ENCODE measurements at regions not wholly inside any gene's neighbourhood (a gene's known extent, or its start where the extent isn't known, plus 50 kb on each side); places are given as distances from the start of the nearest gene placed in this dataset.

DNA sequence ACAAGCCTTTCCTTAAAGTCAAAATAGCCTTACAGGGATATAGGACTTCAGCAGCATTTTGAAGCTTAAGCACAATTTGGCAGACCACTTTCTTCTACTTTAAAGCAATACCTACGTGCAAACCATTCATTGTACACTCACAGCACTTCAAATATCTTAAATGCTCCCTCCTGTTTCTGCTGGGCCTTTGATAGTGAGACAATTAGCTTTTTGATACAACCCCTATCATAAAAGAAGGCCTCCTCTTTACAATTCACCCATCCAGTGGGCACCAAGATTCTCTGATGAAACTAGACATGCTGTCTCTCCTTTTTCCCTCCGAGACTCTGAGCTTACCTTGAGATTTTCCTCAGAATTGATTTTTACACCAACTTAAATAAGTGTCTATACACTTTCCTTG lies 157.5 kb upstream of the FAR2 start:
- Histone ChIP-seq H3K27me3 (ENCODE audit: insufficient read depth, poor library complexity, severe bottlenecking) (peaks cover 8% of the 10 kb centered on the region), H3K4me3 (replicated peaks; ENCODE audit: insufficient read depth, low read length) (no peak overlapping the region), H3K27ac (replicated peaks) (no peak overlapping the region)
- DNase-seq (ENCODE audit: low read depth in 1 of 2, low spot score in 1 of 2): no peak
- no peak for TF ChIP-seq SPI1 (IDR thresholded peaks at IDR 0.05; ENCODE audit: borderline replicate concordance, low read depth)
- TF ChIP-seq GABPA (IDR thresholded peaks at IDR 0.05; ENCODE audit: low read depth): no peak
- TF ChIP-seq, protein P1, sequence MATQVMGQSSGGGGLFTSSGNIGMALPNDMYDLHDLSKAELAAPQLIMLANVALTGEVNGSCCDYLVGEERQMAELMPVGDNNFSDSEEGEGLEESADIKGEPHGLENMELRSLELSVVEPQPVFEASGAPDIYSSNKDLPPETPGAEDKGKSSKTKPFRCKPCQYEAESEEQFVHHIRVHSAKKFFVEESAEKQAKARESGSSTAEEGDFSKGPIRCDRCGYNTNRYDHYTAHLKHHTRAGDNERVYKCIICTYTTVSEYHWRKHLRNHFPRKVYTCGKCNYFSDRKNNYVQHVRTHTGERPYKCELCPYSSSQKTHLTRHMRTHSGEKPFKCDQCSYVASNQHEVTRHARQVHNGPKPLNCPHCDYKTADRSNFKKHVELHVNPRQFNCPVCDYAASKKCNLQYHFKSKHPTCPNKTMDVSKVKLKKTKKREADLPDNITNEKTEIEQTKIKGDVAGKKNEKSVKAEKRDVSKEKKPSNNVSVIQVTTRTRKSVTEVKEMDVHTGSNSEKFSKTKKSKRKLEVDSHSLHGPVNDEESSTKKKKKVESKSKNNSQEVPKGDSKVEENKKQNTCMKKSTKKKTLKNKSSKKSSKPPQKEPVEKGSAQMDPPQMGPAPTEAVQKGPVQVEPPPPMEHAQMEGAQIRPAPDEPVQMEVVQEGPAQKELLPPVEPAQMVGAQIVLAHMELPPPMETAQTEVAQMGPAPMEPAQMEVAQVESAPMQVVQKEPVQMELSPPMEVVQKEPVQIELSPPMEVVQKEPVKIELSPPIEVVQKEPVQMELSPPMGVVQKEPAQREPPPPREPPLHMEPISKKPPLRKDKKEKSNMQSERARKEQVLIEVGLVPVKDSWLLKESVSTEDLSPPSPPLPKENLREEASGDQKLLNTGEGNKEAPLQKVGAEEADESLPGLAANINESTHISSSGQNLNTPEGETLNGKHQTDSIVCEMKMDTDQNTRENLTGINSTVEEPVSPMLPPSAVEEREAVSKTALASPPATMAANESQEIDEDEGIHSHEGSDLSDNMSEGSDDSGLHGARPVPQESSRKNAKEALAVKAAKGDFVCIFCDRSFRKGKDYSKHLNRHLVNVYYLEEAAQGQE (IDR thresholded peaks at IDR 0.05; ENCODE audit: insufficient replicate concordance, low read depth): no peak
- no peak for TF ChIP-seq CTCF (IDR thresholded peaks at IDR 0.05; ENCODE audit: insufficient read depth, low read length)
- no peak for TF ChIP-seq POLR2AphosphoS5 (IDR thresholded peaks at IDR 0.05; ENCODE audit: low read depth)

DNA sequence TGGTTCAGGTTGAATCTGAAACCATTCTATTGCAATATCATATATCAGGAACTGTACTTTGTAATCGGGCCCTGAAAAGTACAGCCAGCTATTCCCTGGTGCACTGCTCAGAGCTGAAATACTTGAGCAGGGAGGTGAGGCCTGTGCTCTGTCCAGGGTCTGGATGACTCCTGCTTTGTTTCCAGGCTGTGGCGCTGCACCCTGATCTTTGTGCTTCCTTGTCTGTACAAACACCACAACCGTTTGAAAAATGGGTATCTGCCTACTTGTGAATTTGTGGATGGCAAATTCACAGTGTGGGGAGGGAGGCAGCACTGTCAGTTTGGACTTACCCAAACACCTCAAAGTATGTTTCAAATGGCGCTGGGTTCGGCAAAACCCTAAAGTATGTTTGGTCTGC lies 155.4 kb upstream of the FAR2 start:
- no peak overlapping the region for H3K27ac ChIP-seq (replicated peaks)
- peaks cover 8% of the 10 kb centered on the region for H3K27me3 ChIP-seq (ENCODE audit: insufficient read depth, poor library complexity, severe bottlenecking)
- TF ChIP-seq, protein P1 (IDR thresholded peaks at IDR 0.05; ENCODE audit: insufficient replicate concordance, low read depth): no peak
- TF ChIP-seq GABPA (IDR thresholded peaks at IDR 0.05; ENCODE audit: low read depth) (no peak), SPI1 (IDR thresholded peaks at IDR 0.05; ENCODE audit: borderline replicate concordance, low read depth) (no peak), POLR2AphosphoS5 (IDR thresholded peaks at IDR 0.05; ENCODE audit: low read depth) (no peak), CTCF (IDR thresholded peaks at IDR 0.05; ENCODE audit: insufficient read depth, low read length) (no peak)
- no peak overlapping the region for H3K4me3 ChIP-seq (replicated peaks; ENCODE audit: insufficient read depth, low read length)
- DNase-seq (ENCODE audit: low read depth in 1 of 2, low spot score in 1 of 2): no peak

GRCh38 chr12:28994179-28994715 lies 154.8 kb upstream of the FAR2 start:
- Histone ChIP-seq H3K27me3 (ENCODE audit: insufficient read depth, poor library complexity, severe bottlenecking) (peaks cover 8% of the 10 kb centered on the region), H3K4me3 (replicated peaks; ENCODE audit: insufficient read depth, low read length) (no peak overlapping the region), H3K27ac (replicated peaks) (no peak overlapping the region)
- DNase-seq (ENCODE audit: low read depth in 1 of 2, low spot score in 1 of 2): no peak
- TF ChIP-seq CTCF (IDR thresholded peaks at IDR 0.05; ENCODE audit: insufficient read depth, low read length) (no peak), GABPA (IDR thresholded peaks at IDR 0.05; ENCODE audit: low read depth) (no peak), SPI1 (IDR thresholded peaks at IDR 0.05; ENCODE audit: borderline replicate concordance, low read depth) (no peak)

GRCh38 chr12:28996688-28997087 lies 152.4 kb upstream of the FAR2 start:
- Histone ChIP-seq H3K27me3 (ENCODE audit: insufficient read depth, poor library complexity, severe bottlenecking) (no peaks in the 10 kb centered on the region), H3K27ac (replicated peaks) (no peak overlapping the region), H3K4me3 (replicated peaks; ENCODE audit: insufficient read depth, low read length) (no peak overlapping the region)
- TF ChIP-seq, protein P1 (IDR thresholded peaks at IDR 0.05; ENCODE audit: insufficient replicate concordance, low read depth): no peak
- TF ChIP-seq CTCF (IDR thresholded peaks at IDR 0.05; ENCODE audit: insufficient read depth, low read length) (no peak), POLR2AphosphoS5 (IDR thresholded peaks at IDR 0.05; ENCODE audit: low read depth) (no peak), SPI1 (IDR thresholded peaks at IDR 0.05; ENCODE audit: borderline replicate concordance, low read depth) (no peak), GABPA (IDR thresholded peaks at IDR 0.05; ENCODE audit: low read depth) (no peak)
- DNase-seq (ENCODE audit: low read depth in 1 of 2, low spot score in 1 of 2): no peak

All from HL-60 (cell line).